Mammary epithelial cell (primary cell): ENCODE measurements at regions not wholly inside any gene's neighbourhood (a gene's known extent, or its start where the extent isn't known, plus 50 kb on each side); places are given as distances from the start of the nearest gene placed in this dataset.
"Not testable (repeated sequence)": the region's sequence is repeated elsewhere in the genome, so short reads cannot be mapped to it uniquely, and the experiment has no call there.

Experiments
- EZH2 ChIP-seq: IDR thresholded peaks from 2 replicates; pipeline ENCODE4 v1.6.1; 2012; ENCODE audit warnings: low read length, inconsistent platforms, borderline replicate concordance
- TF ChIP-seq, protein P1 (sequence below), 2 donors: IDR thresholded peaks in 1 of 2; conservative IDR thresholded peaks in 1 of 2; 2 replicates each; pipeline ENCODE4 v1.5.1; 2011 to 2012; ENCODE audit warnings: inconsistent platforms in 2 of 2, low read length in 2 of 2, mild to moderate bottlenecking in 2 of 2, control low read depth in 1 of 2, low read depth in 1 of 2; ENCODE audit not compliant: insufficient read depth in 1 of 2; ENCODE audit errors: extremely low read depth in 1 of 2

DNA sequence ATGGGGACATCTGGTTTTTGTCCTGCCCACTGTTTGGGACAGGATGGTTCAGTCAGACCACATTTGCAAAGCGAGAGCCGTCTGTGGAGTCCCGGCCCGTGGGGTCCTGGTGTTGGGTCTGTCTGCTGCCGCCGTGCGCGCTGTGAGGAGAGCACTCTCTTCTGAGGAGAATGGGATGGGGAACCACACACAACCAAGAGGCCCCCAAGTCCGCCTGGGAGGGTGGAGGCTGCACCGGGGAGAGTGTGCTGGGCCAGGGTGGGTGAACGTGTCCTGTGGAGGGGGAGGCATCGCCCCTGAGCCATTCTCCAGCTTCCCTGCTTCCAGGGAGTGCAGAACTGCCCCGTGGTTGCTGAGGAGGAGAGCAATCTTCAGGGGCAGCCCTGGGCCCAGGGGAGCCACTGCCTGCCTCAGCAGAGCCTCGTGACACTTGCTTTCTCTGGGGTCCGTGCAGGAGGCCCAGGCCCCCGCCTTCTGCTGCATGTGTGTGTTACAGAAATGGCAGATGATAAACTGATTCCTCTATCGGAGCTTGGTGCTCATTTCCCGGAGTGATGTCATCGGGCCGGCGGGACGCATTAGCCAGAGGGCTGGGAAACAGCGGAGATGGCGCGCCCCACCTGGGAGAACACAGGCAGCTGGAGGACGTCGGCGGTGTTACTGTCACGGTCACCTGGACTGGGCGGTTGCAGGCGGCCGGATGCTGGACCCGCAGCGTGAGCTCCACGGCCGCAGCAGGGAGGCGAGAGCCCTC lies 173.4 kb downstream of the LAT start:
- TF ChIP-seq, protein P1, sequence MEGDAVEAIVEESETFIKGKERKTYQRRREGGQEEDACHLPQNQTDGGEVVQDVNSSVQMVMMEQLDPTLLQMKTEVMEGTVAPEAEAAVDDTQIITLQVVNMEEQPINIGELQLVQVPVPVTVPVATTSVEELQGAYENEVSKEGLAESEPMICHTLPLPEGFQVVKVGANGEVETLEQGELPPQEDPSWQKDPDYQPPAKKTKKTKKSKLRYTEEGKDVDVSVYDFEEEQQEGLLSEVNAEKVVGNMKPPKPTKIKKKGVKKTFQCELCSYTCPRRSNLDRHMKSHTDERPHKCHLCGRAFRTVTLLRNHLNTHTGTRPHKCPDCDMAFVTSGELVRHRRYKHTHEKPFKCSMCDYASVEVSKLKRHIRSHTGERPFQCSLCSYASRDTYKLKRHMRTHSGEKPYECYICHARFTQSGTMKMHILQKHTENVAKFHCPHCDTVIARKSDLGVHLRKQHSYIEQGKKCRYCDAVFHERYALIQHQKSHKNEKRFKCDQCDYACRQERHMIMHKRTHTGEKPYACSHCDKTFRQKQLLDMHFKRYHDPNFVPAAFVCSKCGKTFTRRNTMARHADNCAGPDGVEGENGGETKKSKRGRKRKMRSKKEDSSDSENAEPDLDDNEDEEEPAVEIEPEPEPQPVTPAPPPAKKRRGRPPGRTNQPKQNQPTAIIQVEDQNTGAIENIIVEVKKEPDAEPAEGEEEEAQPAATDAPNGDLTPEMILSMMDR (conservative IDR thresholded peaks at IDR 0.05 in 1 of 2, IDR thresholded peaks at IDR 0.05 in 1 of 2; ENCODE audit: extremely low read depth in 1 of 2, insufficient read depth in 1 of 2, low read depth in 1 of 2, low read length in 2 of 2) = not testable (repeated sequence)
- TF ChIP-seq EZH2 = not testable (repeated sequence)
